HG03565 (cell line): ENCODE measurements at regions not wholly inside any gene's neighbourhood (a gene's known extent, or its start where the extent isn't known, plus 50 kb on each side); places are given as distances from the start of the nearest gene placed in this dataset.

Experiments used
- ATAC-seq: cut with Tn5 transposase; IDR thresholded peaks from one replicate; pipeline ENCODE4 v1.9.1; 2021; ENCODE audit warnings: mild to moderate bottlenecking, moderate library complexity; ENCODE audit not compliant: unreplicated experiment

- ATAC-seq, result no peak
Measured at GRCh38 chr5:167593329-167594060, 698.0 kb upstream of the WWC1 start.

- ATAC-seq, result no peak
Measured at GRCh38 chr5:167594061-167594435, 697.4 kb upstream of the WWC1 start.

GRCh38 chr5:167594750-167595149 is 696.7 kb upstream of the WWC1 start:
- ATAC-seq, result no peak

GRCh38 chr5:167595196-167595595 is 696.2 kb upstream of the WWC1 start:
- ATAC-seq, result no peak

GRCh38 chr5:167598166-167598565 is 693.3 kb upstream of the WWC1 start:
- ATAC-seq, result no peak

- no peak for ATAC-seq
Measured at GRCh38 chr5:167602067-167602466, 689.4 kb upstream of the WWC1 start.

GRCh38 chr5:167603135-167603534 is 688.3 kb upstream of the WWC1 start:
- ATAC-seq, result no peak

GRCh38 chr5:167608390-167609272 is 682.8 kb upstream of the WWC1 start:
- ATAC-seq, result no peak

- ATAC-seq, result no peak
Measured at GRCh38 chr5:167614294-167615021, 677.0 kb upstream of the WWC1 start.

- no peak for ATAC-seq
Measured at GRCh38 chr5:167616043-167616890, 675.2 kb upstream of the WWC1 start.

GRCh38 chr5:167623354-167623753 is 668.1 kb upstream of the WWC1 start:
- no peak for ATAC-seq

GRCh38 chr5:167624053-167624452 is 667.4 kb upstream of the WWC1 start:
- ATAC-seq, result no peak

- no peak for ATAC-seq
Measured at GRCh38 chr5:167626341-167627123, 664.9 kb upstream of the WWC1 start.

GRCh38 chr5:167629634-167630033 is 661.8 kb upstream of the WWC1 start:
- ATAC-seq, result no peak

- ATAC-seq, result no peak
Measured at GRCh38 chr5:167631191-167631590, 660.3 kb upstream of the WWC1 start.

GRCh38 chr5:167633114-167633513 is 658.3 kb upstream of the WWC1 start:
- ATAC-seq, result no peak

GRCh38 chr5:167633931-167634341 is 657.5 kb upstream of the WWC1 start:
- no peak for ATAC-seq

GRCh38 chr5:167634432-167634831 is 657.0 kb upstream of the WWC1 start:
- ATAC-seq, result no peak

GRCh38 chr5:167638816-167639215 is 652.6 kb upstream of the WWC1 start:
- no peak for ATAC-seq

GRCh38 chr5:167639273-167639672 is 652.2 kb upstream of the WWC1 start:
- ATAC-seq, result no peak
